Uterus (tissue), 2 donors: ENCODE measurements at regions not wholly inside any gene's neighbourhood (a gene's known extent, or its start where the extent isn't known, plus 50 kb on each side); places are given as distances from the start of the nearest gene placed in this dataset.

ENCODE experiments used
- CTCF ChIP-seq, 4 experiments: fragments of 200-600 bp in 2 of 4; fragments of 450-650 bp in 2 of 4; sonication (generic) in 2 of 4; IDR thresholded peaks; one replicate each; pipeline ENCODE4 v1.5.1; 2016 to 2019; ENCODE audit warnings: antibody characterized with exemption in 4 of 4, mild to moderate bottlenecking in 2 of 4, moderate library complexity in 1 of 4
- POLR2A ChIP-seq, 2 donors: fragments of 450-650 bp; IDR thresholded peaks; one replicate each; pipeline ENCODE4 v1.6.1; 2016; ENCODE audit warnings: antibody characterized with exemption in 2 of 2, mild to moderate bottlenecking in 1 of 2, moderate library complexity in 1 of 2

- TF ChIP-seq CTCF (IDR thresholded peaks at IDR 0.05) (no peak), POLR2A (IDR thresholded peaks at IDR 0.05) (no peak)
Measured at GRCh38 chr6:109897025-109897424, 81.1 kb upstream of the GPR6 start.
